ENCODE measurements at regions not wholly inside any gene's neighbourhood (a gene's known extent, or its start where the extent isn't known, plus 50 kb on each side); places are given as distances from the start of the nearest gene placed in this dataset.
A peak's percentile ranks its signal among the peaks of the same experiment; 100 is the strongest.
"Not testable (repeated sequence)": the region's sequence is repeated elsewhere in the genome, so short reads cannot be mapped to it uniquely, and the experiment has no call there.

DNA sequence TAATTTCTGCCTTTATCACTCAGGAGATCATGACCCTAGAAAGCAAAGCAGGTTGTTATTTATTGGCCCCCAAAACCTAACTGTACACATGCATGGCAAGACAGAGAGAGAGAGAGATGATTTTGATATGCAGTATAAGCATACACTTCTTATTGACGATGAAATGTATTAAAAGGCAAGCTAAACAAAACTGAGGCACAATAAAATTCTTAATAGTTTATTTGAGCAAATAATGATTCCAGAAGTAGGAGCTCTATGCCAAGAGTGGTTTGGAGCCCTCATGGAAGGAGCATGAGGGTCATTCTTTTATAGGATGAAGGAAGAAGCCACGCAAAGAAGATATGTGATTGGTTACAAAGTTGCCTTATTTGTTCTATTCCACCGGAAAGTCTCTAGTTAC lies 616.0 kb downstream of the FBXO15 start:
- Histone ChIP-seq H3K27me3 (no peaks in the 10 kb centered on the region), H3K27ac (no peak overlapping the region), H3K4me3 (no peak overlapping the region), H3K36me3 (no peaks in the 10 kb centered on the region), H3K4me1 (no peaks in the 10 kb centered on the region), H3K9me3 (replicated peaks) (no peaks in the 10 kb centered on the region)
- no peak for DNase-seq

DNA sequence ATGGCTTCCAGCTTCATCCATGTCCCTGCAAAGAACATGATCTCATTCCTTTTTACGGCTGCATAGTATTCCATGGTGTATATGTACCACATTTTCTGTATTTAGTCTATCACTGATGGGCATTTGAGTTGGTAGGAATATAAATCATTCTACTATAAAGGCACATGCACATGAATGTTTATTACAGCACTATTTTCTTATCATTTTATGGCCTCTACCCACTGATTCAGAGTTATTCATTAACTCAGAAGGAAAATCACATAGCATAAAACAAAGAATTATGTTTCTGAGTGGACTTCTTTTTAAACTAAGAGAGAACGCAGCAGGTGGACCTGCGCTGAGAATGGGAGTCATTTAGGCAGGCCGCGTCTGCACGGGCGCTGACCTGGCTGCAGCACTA lies 619.6 kb downstream of the FBXO15 start:
- Histone ChIP-seq H3K4me1 (no peaks in the 10 kb centered on the region), H3K27ac (no peak overlapping the region), H3K36me3 (no peaks in the 10 kb centered on the region), H3K9me3 (replicated peaks) (no peaks in the 10 kb centered on the region), H3K4me3 (no peak overlapping the region), H3K27me3 (no peaks in the 10 kb centered on the region)
- DNase-seq: no peak

DNA sequence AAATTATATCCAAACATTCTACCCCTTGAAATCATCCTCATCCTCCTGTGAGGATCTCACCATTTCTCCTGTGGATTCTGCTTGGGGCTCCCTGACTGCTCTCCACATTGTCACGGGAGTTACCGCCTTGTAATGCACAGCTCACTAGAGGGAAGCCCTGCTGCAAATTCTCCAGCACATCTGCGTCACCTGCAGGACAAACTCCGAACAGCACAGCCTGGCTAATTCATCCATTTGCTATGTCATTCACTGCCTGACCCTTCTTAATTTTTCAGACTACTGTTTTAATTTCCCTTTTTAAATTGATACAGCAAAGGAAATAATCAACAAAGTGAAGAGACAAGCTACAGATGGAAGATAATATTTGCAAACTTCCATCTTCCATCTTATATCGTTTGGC lies 627.4 kb downstream of the FBXO15 start:
- DNase-seq: peak in 1 of 2 experiments; percentile 1
- H3K4me1 ChIP-seq: no peaks in the 10 kb centered on the region
- no peak overlapping the region for H3K27ac ChIP-seq
- H3K36me3 ChIP-seq: no peaks in the 10 kb centered on the region
- no peaks in the 10 kb centered on the region for H3K9me3 ChIP-seq (replicated peaks)
- no peaks in the 10 kb centered on the region for H3K27me3 ChIP-seq
- H3K4me3 ChIP-seq: no peak overlapping the region

- not testable (repeated sequence) for H3K27ac ChIP-seq; H3K36me3 ChIP-seq; H3K27me3 ChIP-seq; DNase-seq; H3K4me1 ChIP-seq; H3K4me3 ChIP-seq; H3K9me3 ChIP-seq (replicated peaks)
Observed at GRCh38 chr18:73516056-73516455, 631.6 kb downstream of the FBXO15 start.

DNA sequence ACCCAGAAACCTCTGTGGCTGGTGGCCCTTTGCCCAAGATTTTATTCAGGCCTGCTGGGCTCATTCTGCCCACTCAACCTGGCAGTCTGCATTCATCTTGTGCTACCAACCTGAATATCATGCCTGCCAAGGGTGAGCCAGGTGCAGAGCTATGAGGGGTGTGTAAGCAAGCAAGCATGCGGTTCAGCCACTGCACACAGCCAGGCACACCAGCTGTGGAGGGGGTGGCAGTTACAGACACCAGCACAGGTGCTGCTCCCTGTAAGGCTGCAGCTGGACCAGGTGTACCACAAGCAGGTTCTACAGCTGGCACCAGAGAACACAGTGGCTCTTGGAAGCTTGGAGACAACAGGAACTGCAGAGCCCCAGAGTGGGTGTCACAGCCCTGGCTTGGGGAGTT lies 633.2 kb downstream of the FBXO15 start:
- Histone ChIP-seq H3K4me1 (no peaks in the 10 kb centered on the region), H3K4me3 (no peak overlapping the region)
- DNase-seq: no peak

GRCh38 chr18:73511771-73512503 lies 635.7 kb downstream of the FBXO15 start:
- H3K4me1 ChIP-seq: no peaks in the 10 kb centered on the region
- no peak overlapping the region for H3K27ac ChIP-seq
- no peak overlapping the region for H3K4me3 ChIP-seq
- no peaks in the 10 kb centered on the region for H3K9me3 ChIP-seq (replicated peaks)
- no peaks in the 10 kb centered on the region for H3K27me3 ChIP-seq
- DNase-seq: no peak
- no peaks in the 10 kb centered on the region for H3K36me3 ChIP-seq

More for the DNA sequence above, 633.2 kb downstream of the FBXO15 start:
- no peaks in the 10 kb centered on the region for H3K9me3 ChIP-seq (replicated peaks)
- H3K27ac ChIP-seq: no peak overlapping the region
- no peaks in the 10 kb centered on the region for H3K27me3 ChIP-seq
- no peaks in the 10 kb centered on the region for H3K36me3 ChIP-seq

GRCh38 chr18:73509460-73509859 lies 638.2 kb downstream of the FBXO15 start:
- no peaks in the 10 kb centered on the region for H3K36me3 ChIP-seq
- no peak for DNase-seq
- H3K27me3 ChIP-seq: no peaks in the 10 kb centered on the region
- H3K27ac ChIP-seq: no peak overlapping the region
- no peak overlapping the region for H3K4me3 ChIP-seq
- no peaks in the 10 kb centered on the region for H3K9me3 ChIP-seq (replicated peaks)
- no peaks in the 10 kb centered on the region for H3K4me1 ChIP-seq

GRCh38 chr18:73503326-73503725 lies 635.5 kb upstream of the NETO1 start:
- Histone ChIP-seq H3K4me1 (no peaks in the 10 kb centered on the region), H3K27ac (no peak overlapping the region), H3K36me3 (no peaks in the 10 kb centered on the region), H3K4me3 (no peak overlapping the region), H3K27me3 (no peaks in the 10 kb centered on the region), H3K9me3 (replicated peaks) (no peaks in the 10 kb centered on the region)
- DNase-seq: no peak

GRCh38 chr18:73487966-73488365 lies 620.2 kb upstream of the NETO1 start:
- no peak overlapping the region for H3K27ac ChIP-seq
- H3K36me3 ChIP-seq: no peaks in the 10 kb centered on the region
- H3K27me3 ChIP-seq: no peaks in the 10 kb centered on the region
- no peaks in the 10 kb centered on the region for H3K9me3 ChIP-seq (replicated peaks)
- no peak overlapping the region for H3K4me3 ChIP-seq
- DNase-seq: no peak
- no peaks in the 10 kb centered on the region for H3K4me1 ChIP-seq

GRCh38 chr18:73485166-73485565 lies 617.4 kb upstream of the NETO1 start:
- H3K27ac ChIP-seq: no peak overlapping the region
- H3K36me3 ChIP-seq: no peaks in the 10 kb centered on the region
- no peaks in the 10 kb centered on the region for H3K9me3 ChIP-seq (replicated peaks)
- no peak for DNase-seq
- H3K4me1 ChIP-seq: no peaks in the 10 kb centered on the region
- no peak overlapping the region for H3K4me3 ChIP-seq
- no peaks in the 10 kb centered on the region for H3K27me3 ChIP-seq

GRCh38 chr18:73482901-73483300 lies 615.1 kb upstream of the NETO1 start:
- DNase-seq: no peak
- Histone ChIP-seq H3K36me3 (no peaks in the 10 kb centered on the region), H3K4me3 (no peak overlapping the region), H3K27me3 (no peaks in the 10 kb centered on the region), H3K9me3 (replicated peaks) (no peaks in the 10 kb centered on the region), H3K4me1 (no peaks in the 10 kb centered on the region), H3K27ac (no peak overlapping the region)

- no peak overlapping the region for H3K4me3 ChIP-seq
- H3K27me3 ChIP-seq: no peaks in the 10 kb centered on the region
- no peaks in the 10 kb centered on the region for H3K4me1 ChIP-seq
- no peak for DNase-seq
- no peak overlapping the region for H3K27ac ChIP-seq
- H3K36me3 ChIP-seq: no peaks in the 10 kb centered on the region
- H3K9me3 ChIP-seq (replicated peaks): no peaks in the 10 kb centered on the region
Observed at GRCh38 chr18:73479477-73479876, 611.7 kb upstream of the NETO1 start.

DNA sequence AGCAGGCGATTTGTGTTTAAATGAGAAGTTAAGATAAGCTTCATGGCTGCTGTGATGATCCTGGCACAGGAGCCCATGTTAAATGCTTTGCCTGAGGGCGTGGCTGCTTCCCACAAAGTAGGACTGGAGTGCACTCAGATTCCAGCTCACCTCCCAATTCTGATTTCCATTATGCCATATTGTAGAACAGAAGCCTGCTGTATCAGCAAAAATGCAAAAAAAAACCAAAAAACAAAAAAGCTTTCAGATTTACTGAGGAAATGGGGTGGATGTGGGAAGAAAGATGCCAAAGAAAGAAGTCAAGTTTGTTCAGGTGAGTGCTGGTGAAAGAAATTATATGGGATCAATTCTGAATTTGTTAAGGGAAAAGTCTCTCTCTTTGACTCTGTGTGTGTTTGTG lies 610.4 kb upstream of the NETO1 start:
- no peaks in the 10 kb centered on the region for H3K9me3 ChIP-seq (replicated peaks)
- no peak overlapping the region for H3K4me3 ChIP-seq
- H3K27ac ChIP-seq: no peak overlapping the region
- no peak for DNase-seq
- no peaks in the 10 kb centered on the region for H3K36me3 ChIP-seq
- H3K4me1 ChIP-seq: no peaks in the 10 kb centered on the region
- no peaks in the 10 kb centered on the region for H3K27me3 ChIP-seq

GRCh38 chr18:73476031-73476430 lies 608.2 kb upstream of the NETO1 start:
- Histone ChIP-seq H3K27ac (no peak overlapping the region), H3K4me3 (no peak overlapping the region), H3K27me3 (no peaks in the 10 kb centered on the region), H3K4me1 (no peaks in the 10 kb centered on the region), H3K9me3 (replicated peaks) (no peaks in the 10 kb centered on the region), H3K36me3 (no peaks in the 10 kb centered on the region)
- no peak for DNase-seq

- H3K4me3 ChIP-seq: no peak overlapping the region
- H3K36me3 ChIP-seq: no peaks in the 10 kb centered on the region
- H3K9me3 ChIP-seq (replicated peaks): no peaks in the 10 kb centered on the region
- no peak overlapping the region for H3K27ac ChIP-seq
- DNase-seq: no peak
- no peaks in the 10 kb centered on the region for H3K4me1 ChIP-seq
- no peaks in the 10 kb centered on the region for H3K27me3 ChIP-seq
Observed at GRCh38 chr18:73462092-73462491, 594.3 kb upstream of the NETO1 start.

DNA sequence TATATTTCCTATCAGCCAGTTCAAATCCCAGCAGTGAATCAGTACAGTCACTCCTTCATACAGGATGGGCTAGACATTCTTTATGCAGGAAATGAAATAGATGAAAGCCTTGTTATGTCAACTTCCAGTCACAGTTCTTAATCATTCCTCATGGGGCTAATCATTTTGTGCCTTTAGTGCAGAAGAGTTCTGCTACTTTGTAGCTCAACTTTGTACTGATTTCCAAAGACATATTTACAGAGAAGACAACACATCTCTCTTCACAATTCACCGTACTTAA lies 593.9 kb upstream of the NETO1 start:
- Histone ChIP-seq H3K4me1 (no peaks in the 10 kb centered on the region), H3K4me3 (no peak overlapping the region), H3K36me3 (no peaks in the 10 kb centered on the region), H3K27ac (no peak overlapping the region), H3K27me3 (no peaks in the 10 kb centered on the region), H3K9me3 (replicated peaks) (no peaks in the 10 kb centered on the region)
- no peak for DNase-seq

Data from SJCRH30 (cell line).